ENCODE measurements at regions not wholly inside any gene's neighbourhood (a gene's known extent, or its start where the extent isn't known, plus 50 kb on each side); places are given as distances from the start of the nearest gene placed in this dataset.

- TF ChIP-seq SPI1 (IDR thresholded peaks at IDR 0.05; ENCODE audit: borderline replicate concordance, low read depth), result no peak
- no peak for TF ChIP-seq CTCF (IDR thresholded peaks at IDR 0.05; ENCODE audit: insufficient read depth, low read length)
Measured at GRCh38 chr3:168338161-168338560, 242.4 kb upstream of the GOLIM4 start.

Measured in HL-60 (cell line).